Thymus (tissue), 11 donors: ENCODE measurements at regions not wholly inside any gene's neighbourhood (a gene's known extent, or its start where the extent isn't known, plus 50 kb on each side); places are given as distances from the start of the nearest gene placed in this dataset.

Experiments
- DNase-seq, 9 donors: peaks; one replicate each; pipeline ENCODE4 v3.0.0-alpha.2; 2013; ENCODE audit warnings: low spot score in 9 of 9, low read depth in 6 of 9, missing footprints in 1 of 9
- H3K27ac ChIP-seq, 2 donors: one replicate each; pipeline ENCODE4 v1.5.1; 2013; ENCODE audit warnings: control low read depth in 1 of 2, low read depth in 1 of 2, low read length in 1 of 2, mild to moderate bottlenecking in 1 of 2, moderate library complexity in 1 of 2
- H3K27me3 ChIP-seq, 2 donors: one replicate each; pipeline ENCODE4 v1.5.1; 2013; ENCODE audit warnings: low read length in 1 of 2; ENCODE audit not compliant: control insufficient read depth in 2 of 2, insufficient read depth in 1 of 2
- H3K36me3 ChIP-seq, 2 donors: one replicate each; pipeline ENCODE4 v1.5.1; 2013; ENCODE audit warnings: low read length in 1 of 2, mild to moderate bottlenecking in 1 of 2, moderate library complexity in 1 of 2; ENCODE audit not compliant: control insufficient read depth in 2 of 2, insufficient read depth in 2 of 2
- H3K4me1 ChIP-seq, 2 donors: one replicate each; pipeline ENCODE4 v1.5.1; 2013; ENCODE audit warnings: low read length in 2 of 2; ENCODE audit not compliant: control insufficient read depth in 2 of 2, insufficient read depth in 2 of 2
- H3K4me3 ChIP-seq, 2 donors: one replicate each; pipeline ENCODE4 v1.5.1; 2013; ENCODE audit warnings: low read length in 2 of 2, control low read depth in 1 of 2, mild to moderate bottlenecking in 1 of 2
- H3K9me3 ChIP-seq, 2 donors: one replicate each; pipeline ENCODE4 v1.5.1; 2013; ENCODE audit warnings: low read length in 1 of 2, mild to moderate bottlenecking in 1 of 2; ENCODE audit not compliant: control insufficient read depth in 2 of 2, insufficient read depth in 1 of 2
- WGBS: extraction: QIAGEN DNeasy Blood & Tissue Kit; methylation state at CpG from one replicate; pipeline ENCODE4 v1.1.7; 2013; 5-methylcytosine and 5-hydroxymethylcytosine counted together
- donor health status: healthy.

DNA sequence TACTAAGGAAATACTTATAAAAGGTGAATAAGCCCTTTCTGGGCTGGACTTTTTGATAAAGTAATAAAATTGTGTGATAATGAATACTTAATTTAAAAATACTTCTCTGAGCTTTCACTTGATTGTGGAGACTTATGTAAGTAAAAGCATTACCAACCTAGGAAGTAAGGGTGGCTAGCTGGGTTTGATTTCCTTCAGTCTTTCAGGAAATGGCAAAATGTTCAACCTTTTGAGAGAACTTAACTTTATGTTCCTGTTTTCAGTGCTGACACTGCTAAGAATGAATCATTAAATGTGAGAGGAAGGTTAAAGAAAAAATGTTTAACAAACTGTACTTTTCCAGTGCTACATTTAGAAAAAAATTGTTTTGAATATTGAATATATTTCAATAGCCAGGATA is 900.3 kb downstream of the METTL15 start:
- no peak for DNase-seq
- H3K27me3 ChIP-seq: no peaks in the 10 kb centered on the region
- no peaks in the 10 kb centered on the region for H3K36me3 ChIP-seq
- H3K27ac ChIP-seq: no peak overlapping the region
- H3K9me3 ChIP-seq: no peaks in the 10 kb centered on the region
- no peak overlapping the region for H3K4me3 ChIP-seq
- H3K4me1 ChIP-seq: no peaks in the 10 kb centered on the region

DNA sequence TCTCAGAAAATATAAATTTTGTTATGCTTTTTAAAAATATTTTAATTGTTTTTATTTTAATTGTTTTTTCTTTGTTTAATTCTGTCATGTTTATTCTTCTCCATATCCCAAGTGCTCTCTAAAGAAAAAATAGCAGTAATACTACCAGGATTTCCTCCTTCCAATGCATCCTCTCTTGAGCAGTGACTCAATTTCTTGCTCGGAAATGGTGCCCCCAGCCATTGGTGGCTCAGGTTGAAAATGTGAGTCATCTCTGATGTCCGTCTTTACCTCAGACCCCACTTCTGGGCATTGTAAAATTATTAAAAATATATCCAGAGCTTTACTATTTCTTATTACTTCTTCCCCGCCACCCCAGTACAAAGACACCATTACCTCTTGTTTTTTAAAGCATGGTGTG is 898.5 kb downstream of the METTL15 start:
- H3K27me3 ChIP-seq: no peaks in the 10 kb centered on the region
- WGBS: 94% methylated on average over 3 of the region's 3 CpGs
- no peak overlapping the region for H3K27ac ChIP-seq
- no peaks in the 10 kb centered on the region for H3K36me3 ChIP-seq
- H3K4me1 ChIP-seq: no peaks in the 10 kb centered on the region
- no peaks in the 10 kb centered on the region for H3K9me3 ChIP-seq
- no peak for DNase-seq
- H3K4me3 ChIP-seq: no peak overlapping the region

DNA sequence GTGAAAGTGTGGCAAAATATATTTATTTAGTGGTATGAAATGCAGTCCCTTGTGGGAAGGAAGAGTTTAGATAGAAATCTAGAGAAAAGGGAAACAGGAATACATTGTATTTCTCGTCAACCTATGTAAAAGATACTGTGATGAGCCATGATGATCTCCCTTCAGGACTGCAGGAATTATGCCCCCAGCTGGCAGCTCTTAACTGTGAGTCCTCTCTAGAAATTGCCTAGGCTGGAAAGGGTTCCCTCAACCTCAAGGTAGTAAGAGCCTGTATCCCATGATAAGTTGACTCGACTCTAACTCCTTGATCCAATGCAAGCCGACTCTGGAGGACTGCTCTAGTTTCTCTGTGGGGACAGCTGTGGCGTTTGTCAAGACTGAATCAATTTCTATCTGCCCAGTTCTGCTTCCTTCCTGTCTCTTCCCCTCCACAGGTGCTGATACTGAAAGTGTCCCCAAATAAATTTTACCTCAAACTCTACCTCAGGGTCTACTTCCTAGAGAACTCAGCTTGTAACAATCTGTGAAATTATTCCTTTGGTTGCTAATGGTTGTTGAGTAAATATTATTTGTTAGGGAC is 897.3 kb downstream of the METTL15 start:
- 90% methylated on average over 4 of the region's 4 CpGs for WGBS
- H3K4me1 ChIP-seq: no peaks in the 10 kb centered on the region
- H3K9me3 ChIP-seq: no peaks in the 10 kb centered on the region
- no peak for DNase-seq
- H3K27ac ChIP-seq: no peak overlapping the region
- H3K27me3 ChIP-seq: no peaks in the 10 kb centered on the region
- H3K36me3 ChIP-seq: no peaks in the 10 kb centered on the region
- H3K4me3 ChIP-seq: no peak overlapping the region

DNA sequence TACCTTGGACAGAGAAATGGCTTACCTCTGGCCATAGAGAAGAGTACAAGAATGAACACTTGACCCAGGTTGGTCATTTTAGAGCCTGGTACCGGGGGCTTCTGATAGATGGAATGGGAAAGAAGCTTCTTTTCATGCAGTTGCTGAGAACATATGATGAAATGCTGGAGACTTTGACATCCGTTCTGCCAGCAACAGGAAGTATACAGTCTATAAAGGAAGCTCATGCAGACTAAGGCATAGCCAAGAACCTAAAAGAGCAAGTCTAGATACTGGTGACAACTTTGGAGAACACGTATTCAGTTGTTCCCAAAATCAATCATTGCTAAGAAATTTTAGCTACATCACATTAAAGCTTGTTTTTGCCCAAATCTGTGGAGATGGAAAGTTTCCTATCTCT is 894.6 kb downstream of the METTL15 start:
- DNase-seq: no peak
- Histone ChIP-seq H3K36me3 (no peaks in the 10 kb centered on the region), H3K4me3 (no peak overlapping the region), H3K27ac (no peak overlapping the region), H3K9me3 (no peaks in the 10 kb centered on the region), H3K4me1 (no peaks in the 10 kb centered on the region), H3K27me3 (no peaks in the 10 kb centered on the region)
- WGBS: 26% methylated on average over 3 of the region's 3 CpGs

DNA sequence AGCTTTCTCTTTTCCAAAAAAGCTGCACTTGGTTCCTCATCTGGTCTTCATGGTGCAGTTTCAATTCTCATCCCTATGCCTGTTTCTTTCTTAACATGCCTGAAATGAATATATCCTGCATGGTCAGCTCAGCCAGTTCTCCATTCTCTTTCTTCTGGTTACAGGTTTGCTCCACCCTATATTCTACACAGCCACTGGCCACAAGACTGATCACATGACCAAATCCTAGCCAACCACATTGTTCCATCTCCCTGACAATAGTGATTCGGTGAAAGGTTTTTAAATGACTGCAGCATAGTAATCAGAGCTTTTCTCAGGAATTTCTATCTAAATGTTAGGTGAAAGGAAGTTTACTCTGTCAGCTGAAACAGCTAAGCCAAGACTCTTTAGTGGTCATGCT is 891.4 kb downstream of the METTL15 start:
- WGBS: 97% methylated on average over 1 of the region's 1 CpG
- no peaks in the 10 kb centered on the region for H3K4me1 ChIP-seq
- H3K9me3 ChIP-seq: no peaks in the 10 kb centered on the region
- no peak overlapping the region for H3K4me3 ChIP-seq
- DNase-seq: no peak
- H3K27me3 ChIP-seq: no peaks in the 10 kb centered on the region
- H3K36me3 ChIP-seq: no peaks in the 10 kb centered on the region
- H3K27ac ChIP-seq: no peak overlapping the region

DNA sequence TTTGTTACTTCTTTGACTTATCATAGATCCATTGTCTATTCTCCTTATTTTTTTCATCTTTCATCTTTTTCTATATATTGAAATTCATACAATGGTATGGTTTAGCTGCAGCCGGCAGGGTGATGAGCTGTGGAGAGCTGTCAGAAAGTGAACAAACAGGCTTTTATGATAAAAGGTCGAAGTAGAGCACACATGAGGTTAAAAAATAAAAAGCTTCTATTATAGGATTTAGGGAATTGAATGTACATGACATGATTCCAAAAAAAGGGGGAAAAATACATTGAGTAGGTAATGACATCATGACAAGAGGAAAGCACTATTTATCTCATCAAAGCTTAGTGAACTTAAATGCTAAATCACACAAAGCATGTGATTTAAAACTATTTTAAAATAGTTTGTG is 884.8 kb downstream of the METTL15 start:
- 63% methylated on average over 2 of the region's 2 CpGs for WGBS
- H3K9me3 ChIP-seq: no peaks in the 10 kb centered on the region
- no peaks in the 10 kb centered on the region for H3K27me3 ChIP-seq
- H3K36me3 ChIP-seq: no peaks in the 10 kb centered on the region
- H3K4me1 ChIP-seq: no peaks in the 10 kb centered on the region
- no peak for DNase-seq
- no peak overlapping the region for H3K4me3 ChIP-seq
- H3K27ac ChIP-seq: no peak overlapping the region

- Histone ChIP-seq H3K36me3 (no peaks in the 10 kb centered on the region), H3K4me1 (no peaks in the 10 kb centered on the region), H3K27me3 (no peaks in the 10 kb centered on the region), H3K4me3 (no peak overlapping the region), H3K9me3 (no peaks in the 10 kb centered on the region), H3K27ac (no peak overlapping the region)
- no peak for DNase-seq
- WGBS: 95% methylated on average over 4 of the region's 4 CpGs
These were observed 876.0 kb downstream of the METTL15 start for GRCh38 chr11:28984231-28984630.

DNA sequence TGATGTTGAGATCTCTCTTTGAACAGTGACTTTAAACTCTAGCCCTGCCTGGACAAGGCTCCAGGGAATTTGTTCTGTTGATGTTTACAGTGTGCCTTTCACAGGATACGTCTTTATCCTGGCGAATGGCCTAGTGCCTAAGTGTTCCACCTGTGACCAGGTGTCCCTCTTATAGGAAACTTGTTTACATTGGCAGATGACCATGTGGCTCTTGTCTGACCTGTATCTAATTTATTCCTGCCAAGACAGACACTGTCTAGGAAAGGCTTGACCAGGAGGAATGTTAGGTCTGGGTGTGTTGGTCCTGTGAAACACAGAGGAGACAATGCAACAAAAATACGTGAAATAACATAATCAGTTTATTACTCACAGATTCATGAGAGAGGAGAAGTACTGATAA is 875.6 kb downstream of the METTL15 start:
- no peaks in the 10 kb centered on the region for H3K9me3 ChIP-seq
- no peak for DNase-seq
- no peaks in the 10 kb centered on the region for H3K36me3 ChIP-seq
- no peaks in the 10 kb centered on the region for H3K27me3 ChIP-seq
- H3K4me1 ChIP-seq: no peaks in the 10 kb centered on the region
- no peak overlapping the region for H3K27ac ChIP-seq
- 93% methylated on average over 3 of the region's 3 CpGs for WGBS
- H3K4me3 ChIP-seq: no peak overlapping the region

DNA sequence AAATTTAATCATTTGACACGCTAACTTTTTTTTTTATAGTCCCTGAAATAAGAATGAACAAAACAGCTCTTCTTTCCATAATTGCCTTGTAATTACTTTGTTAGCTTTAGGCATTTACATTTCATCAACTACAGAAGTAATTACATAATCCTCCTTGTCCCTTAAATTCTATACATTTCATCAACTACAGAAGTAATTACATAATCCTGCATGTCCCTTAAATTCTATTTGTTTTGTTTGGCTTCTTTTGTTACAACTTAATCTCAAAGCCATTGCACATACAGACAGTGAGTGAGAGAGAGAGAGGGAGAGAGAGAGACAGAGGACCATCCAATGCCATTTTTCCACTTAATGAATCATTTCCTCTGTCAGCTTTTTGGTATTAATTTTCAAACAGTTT is 873.2 kb downstream of the METTL15 start:
- DNase-seq: no peak
- Histone ChIP-seq H3K27me3 (no peaks in the 10 kb centered on the region), H3K36me3 (no peaks in the 10 kb centered on the region), H3K27ac (no peak overlapping the region), H3K9me3 (no peaks in the 10 kb centered on the region), H3K4me3 (no peak overlapping the region), H3K4me1 (no peaks in the 10 kb centered on the region)
- WGBS: 89% methylated on average over 1 of the region's 1 CpG

DNA sequence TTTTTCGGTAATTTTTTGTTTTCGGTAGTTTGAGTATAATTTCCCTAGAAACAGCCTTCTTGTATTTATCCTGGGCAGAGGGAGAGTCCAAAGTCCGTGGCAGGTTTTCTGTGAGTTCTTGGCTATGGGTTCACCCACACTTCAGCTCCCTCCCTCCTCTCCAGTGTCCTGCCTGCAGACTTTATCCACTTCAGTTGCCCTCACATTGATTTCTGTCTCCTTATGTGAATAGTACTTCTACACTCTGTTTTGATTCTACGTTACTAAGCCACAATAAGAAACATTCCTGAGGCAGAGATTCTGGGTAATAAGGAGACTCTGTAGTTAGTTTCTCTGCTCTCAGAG is 868.6 kb downstream of the METTL15 start:
- Histone ChIP-seq H3K4me1 (no peaks in the 10 kb centered on the region), H3K27ac (no peak overlapping the region), H3K36me3 (no peaks in the 10 kb centered on the region), H3K4me3 (no peak overlapping the region), H3K9me3 (no peaks in the 10 kb centered on the region), H3K27me3 (no peaks in the 10 kb centered on the region)
- 94% methylated on average over 4 of the region's 4 CpGs for WGBS
- DNase-seq: no peak
